ENCODE measurements at regions not wholly inside any gene's neighbourhood (a gene's known extent, or its start where the extent isn't known, plus 50 kb on each side); places are given as distances from the start of the nearest gene placed in this dataset.

- WGBS, 2 experiments (ENCODE audit: insufficient coverage in 1 of 2, insufficient read length in 1 of 2) = 86% methylated on average over 1 to 2 of the region's 2 CpGs
- peaks cover 2% of the 10 kb centered on the region for H3K4me1 Mint-ChIP-seq
- no peaks in the 10 kb centered on the region for H3K9me3 ChIP-seq (ENCODE audit: control insufficient read depth, low read length)
Measured at GRCh38 chr4:142983589-142983988, 137.5 kb upstream of the INPP4B start.

GRCh38 chr4:142984871-142985585 lies 138.9 kb upstream of the INPP4B start:
- Histone ChIP-seq H3K36me3 (ENCODE audit: control insufficient read depth, insufficient read depth, low read length) (no peaks in the 10 kb centered on the region), H3K9ac (ENCODE audit: extremely low read depth, low read length, poor library complexity, severe bottlenecking) (no peak overlapping the region), H3K4me3 (ENCODE audit: low read length) (no peak overlapping the region), H3K27me3 (ENCODE audit: control insufficient read depth, insufficient read depth, low read length, poor library complexity, severe bottlenecking) (no peaks in the 10 kb centered on the region), H3K27ac (ENCODE audit: low read depth, low read length) (no peak overlapping the region), H3K4me1 (ENCODE audit: control insufficient read depth, insufficient read depth, low read length) (no peaks in the 10 kb centered on the region), H3K9me3 (ENCODE audit: control insufficient read depth, low read length) (peaks cover 3% of the 10 kb centered on the region)
- peak; percentile 65 for DNase-seq
- TF ChIP-seq, protein P1, sequence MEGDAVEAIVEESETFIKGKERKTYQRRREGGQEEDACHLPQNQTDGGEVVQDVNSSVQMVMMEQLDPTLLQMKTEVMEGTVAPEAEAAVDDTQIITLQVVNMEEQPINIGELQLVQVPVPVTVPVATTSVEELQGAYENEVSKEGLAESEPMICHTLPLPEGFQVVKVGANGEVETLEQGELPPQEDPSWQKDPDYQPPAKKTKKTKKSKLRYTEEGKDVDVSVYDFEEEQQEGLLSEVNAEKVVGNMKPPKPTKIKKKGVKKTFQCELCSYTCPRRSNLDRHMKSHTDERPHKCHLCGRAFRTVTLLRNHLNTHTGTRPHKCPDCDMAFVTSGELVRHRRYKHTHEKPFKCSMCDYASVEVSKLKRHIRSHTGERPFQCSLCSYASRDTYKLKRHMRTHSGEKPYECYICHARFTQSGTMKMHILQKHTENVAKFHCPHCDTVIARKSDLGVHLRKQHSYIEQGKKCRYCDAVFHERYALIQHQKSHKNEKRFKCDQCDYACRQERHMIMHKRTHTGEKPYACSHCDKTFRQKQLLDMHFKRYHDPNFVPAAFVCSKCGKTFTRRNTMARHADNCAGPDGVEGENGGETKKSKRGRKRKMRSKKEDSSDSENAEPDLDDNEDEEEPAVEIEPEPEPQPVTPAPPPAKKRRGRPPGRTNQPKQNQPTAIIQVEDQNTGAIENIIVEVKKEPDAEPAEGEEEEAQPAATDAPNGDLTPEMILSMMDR (conservative IDR thresholded peaks at IDR 0.05) = peak; percentile 77
- Mint-ChIP-seq H3K4me1 (peaks cover 2% of the 10 kb centered on the region), H3K27me3 (ENCODE audit: insufficient read depth) (no peaks in the 10 kb centered on the region), H3K36me3 (ENCODE audit: low read depth) (no peaks in the 10 kb centered on the region), H3K4me3 (no peak overlapping the region), H3K9me3 (peaks cover 2% of the 10 kb centered on the region), H3K27ac (no peak overlapping the region)
- 41% methylated on average over 3 of the region's 3 CpGs; no CpG with 5 or more reads in 1 of the 2 experiments for WGBS, 2 experiments (ENCODE audit: insufficient coverage in 1 of 2, insufficient read length in 1 of 2)

More at GRCh38 chr4:142983589-142983988, 137.5 kb upstream of the INPP4B start:
- H3K27me3 Mint-ChIP-seq (ENCODE audit: insufficient read depth) = no peaks in the 10 kb centered on the region
- no peaks in the 10 kb centered on the region for H3K36me3 Mint-ChIP-seq (ENCODE audit: low read depth)
- no peak overlapping the region for H3K4me3 Mint-ChIP-seq
- DNase-seq = no peak
- H3K9me3 Mint-ChIP-seq = peaks cover 2% of the 10 kb centered on the region
- no peaks in the 10 kb centered on the region for H3K36me3 ChIP-seq (ENCODE audit: control insufficient read depth, insufficient read depth, low read length)
- H3K27me3 ChIP-seq (ENCODE audit: control insufficient read depth, insufficient read depth, low read length, poor library complexity, severe bottlenecking) = no peaks in the 10 kb centered on the region
- TF ChIP-seq, protein P1 (conservative IDR thresholded peaks at IDR 0.05) = no peak
- H3K27ac ChIP-seq (ENCODE audit: low read depth, low read length) = no peak overlapping the region
- no peak overlapping the region for H3K9ac ChIP-seq (ENCODE audit: extremely low read depth, low read length, poor library complexity, severe bottlenecking)
- H3K4me1 ChIP-seq (ENCODE audit: control insufficient read depth, insufficient read depth, low read length) = peaks cover under 1% of the 10 kb centered on the region
- H3K4me3 ChIP-seq (ENCODE audit: low read length) = no peak overlapping the region
- no peak overlapping the region for H3K27ac Mint-ChIP-seq

- Histone ChIP-seq H3K36me3 (ENCODE audit: control insufficient read depth, insufficient read depth, low read length) (no peaks in the 10 kb centered on the region), H3K9me3 (ENCODE audit: control insufficient read depth, low read length) (no peaks in the 10 kb centered on the region), H3K27ac (ENCODE audit: low read depth, low read length) (no peak overlapping the region), H3K27me3 (ENCODE audit: control insufficient read depth, insufficient read depth, low read length, poor library complexity, severe bottlenecking) (no peaks in the 10 kb centered on the region), H3K4me3 (ENCODE audit: low read length) (no peak overlapping the region), H3K9ac (ENCODE audit: extremely low read depth, low read length, poor library complexity, severe bottlenecking) (no peak overlapping the region), H3K4me1 (ENCODE audit: control insufficient read depth, insufficient read depth, low read length) (no peaks in the 10 kb centered on the region)
- peaks cover 4% of the 10 kb centered on the region for H3K9me3 Mint-ChIP-seq
- H3K27me3 Mint-ChIP-seq (ENCODE audit: insufficient read depth) = no peaks in the 10 kb centered on the region
- no peaks in the 10 kb centered on the region for H3K36me3 Mint-ChIP-seq (ENCODE audit: low read depth)
- 76 to 91% methylated on average over 4 to 5 of the region's 5 CpGs for WGBS, 2 experiments (ENCODE audit: insufficient coverage in 1 of 2, insufficient read length in 1 of 2)
- DNase-seq = no peak
- TF ChIP-seq, protein P1 (conservative IDR thresholded peaks at IDR 0.05) = no peak
- no peaks in the 10 kb centered on the region for H3K4me1 Mint-ChIP-seq
- no peak overlapping the region for H3K4me3 Mint-ChIP-seq
- H3K27ac Mint-ChIP-seq = no peak overlapping the region
Measured at GRCh38 chr4:143016171-143016570, 168.5 kb upstream of the USP38 start.
